ENCODE measurements at regions not wholly inside any gene's neighbourhood (a gene's known extent, or its start where the extent isn't known, plus 50 kb on each side); places are given as distances from the start of the nearest gene placed in this dataset.

DNA sequence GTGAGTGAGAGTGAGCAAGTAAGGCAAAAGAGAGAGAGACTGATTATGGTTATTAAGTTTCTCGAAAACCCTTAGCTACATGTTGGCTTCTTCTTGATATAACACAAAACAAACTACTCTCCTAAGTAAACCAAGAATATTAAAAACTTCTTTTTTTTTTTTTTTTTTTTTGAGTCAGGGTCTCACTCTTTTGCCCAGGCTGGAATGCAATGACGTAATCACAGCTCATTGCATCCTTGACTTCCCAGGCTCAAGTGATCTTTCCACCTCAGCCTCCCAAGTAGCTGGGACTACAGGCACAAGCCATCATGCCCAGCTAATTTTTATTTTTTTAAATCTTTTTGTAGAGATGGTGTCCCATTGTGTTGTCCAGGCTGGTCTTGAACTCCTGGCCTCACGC is 102.2 kb upstream of the IL6 start:
- no peak for DNase-seq (ENCODE audit: low read depth in 3 of 3)

- DNase-seq (ENCODE audit: low read depth in 3 of 3) = no peak
Measured at GRCh38 chr7:22622116-22622785, 104.7 kb upstream of the IL6 start.

GRCh38 chr7:22618528-22618927 is 108.5 kb upstream of the IL6 start:
- no peak for DNase-seq (ENCODE audit: low read depth in 3 of 3)

DNA sequence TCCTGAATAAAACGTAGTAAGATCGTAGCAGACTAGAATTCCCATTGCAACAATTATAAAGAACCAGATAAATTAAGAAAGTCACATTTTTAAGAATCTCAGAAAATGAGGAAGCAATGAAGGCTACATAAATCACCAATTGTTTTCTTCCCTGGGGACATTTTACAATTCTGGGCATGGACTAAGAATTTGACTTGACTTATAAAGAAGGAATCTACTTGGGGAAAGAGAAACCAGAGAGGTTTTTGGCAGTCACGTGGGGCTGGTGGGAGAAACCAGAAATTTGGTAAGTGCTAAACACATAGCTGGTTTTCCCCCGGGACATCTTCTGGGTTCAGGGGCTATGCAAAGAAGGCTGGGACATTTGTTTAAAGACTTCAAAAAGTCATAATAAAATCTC is 109.8 kb upstream of the IL6 start:
- DNase-seq (ENCODE audit: low read depth in 3 of 3) = no peak

DNA sequence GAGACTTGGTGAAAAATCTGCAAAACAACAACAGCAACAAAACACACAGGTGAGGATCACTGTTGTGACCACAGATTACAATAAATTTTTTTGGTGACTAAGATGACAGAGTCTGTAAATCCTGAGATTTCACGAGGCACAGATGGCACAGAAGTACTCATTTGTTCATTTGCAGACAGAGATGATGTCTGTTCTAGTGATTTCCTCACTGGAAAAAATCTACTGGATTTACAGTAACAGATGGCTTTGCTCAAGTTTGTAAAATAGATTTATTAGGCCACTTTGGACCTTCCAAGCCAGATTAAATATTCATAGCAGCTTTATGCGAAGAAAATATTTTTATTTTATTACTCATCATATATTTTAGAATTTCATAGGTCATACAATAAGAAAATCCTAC is 113.5 kb upstream of the IL6 start:
- DNase-seq (ENCODE audit: low read depth in 3 of 3) = no peak

- DNase-seq (ENCODE audit: low read depth in 3 of 3) = no peak
Measured at GRCh38 chr7:22612776-22613175, 112.8 kb upstream of the STEAP1B start.

- DNase-seq (ENCODE audit: low read depth in 3 of 3) = no peak
Measured at GRCh38 chr7:22611758-22612079, 111.7 kb upstream of the STEAP1B start.

GRCh38 chr7:22610951-22611757 is 111.2 kb upstream of the STEAP1B start:
- DNase-seq (ENCODE audit: low read depth in 3 of 3) = no peak

- DNase-seq (ENCODE audit: low read depth in 3 of 3) = no peak
Measured at GRCh38 chr7:22610263-22610662, 110.3 kb upstream of the STEAP1B start.

DNA sequence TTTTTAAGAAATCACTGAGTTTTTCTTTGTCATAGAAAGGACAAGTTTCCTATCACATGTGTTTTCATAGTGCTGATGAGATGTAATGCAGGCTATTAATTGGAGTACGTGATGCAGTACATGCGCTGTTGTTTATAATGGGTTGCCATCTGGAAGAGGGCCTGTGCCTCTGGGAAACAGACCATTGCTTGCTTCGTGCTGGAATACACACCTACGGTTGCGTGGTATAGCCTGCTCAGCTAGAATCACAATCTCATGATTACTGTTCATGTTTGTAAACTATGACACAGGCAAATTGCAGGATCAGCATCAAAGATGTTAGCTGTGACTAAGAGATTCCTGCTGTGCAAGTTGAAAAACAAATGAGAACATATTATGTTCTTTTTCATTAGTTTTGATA is 107.2 kb upstream of the STEAP1B start:
- no peak for DNase-seq (ENCODE audit: low read depth in 3 of 3)

DNA sequence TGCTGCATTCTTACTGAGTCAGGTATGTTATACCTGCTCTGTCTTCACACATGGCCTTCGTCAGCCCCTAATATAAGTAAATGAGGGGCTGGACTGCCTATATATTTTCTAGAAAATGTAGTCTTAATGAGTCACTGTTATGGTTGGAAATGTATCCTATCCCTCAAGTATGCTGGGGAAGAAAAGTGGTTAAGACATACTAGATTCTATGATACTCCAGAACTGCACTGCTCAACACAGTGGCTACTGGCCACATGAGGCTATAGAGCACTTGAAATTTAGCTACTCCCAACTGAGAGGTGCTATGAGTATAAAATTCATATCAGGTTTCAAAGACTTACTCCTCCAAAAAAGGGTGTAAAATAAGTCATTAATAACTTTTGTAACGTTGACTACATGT is 104.3 kb upstream of the STEAP1B start:
- DNase-seq (ENCODE audit: low read depth in 3 of 3) = no peak

- no peak for DNase-seq (ENCODE audit: low read depth in 3 of 3)
Measured at GRCh38 chr7:22601812-22602565, 102.0 kb upstream of the STEAP1B start.

GRCh38 chr7:22601408-22601807 is 101.4 kb upstream of the STEAP1B start:
- DNase-seq (ENCODE audit: low read depth in 3 of 3) = no peak

GRCh38 chr7:22601003-22601402 is 101.0 kb upstream of the STEAP1B start:
- no peak for DNase-seq (ENCODE audit: low read depth in 3 of 3)

DNA sequence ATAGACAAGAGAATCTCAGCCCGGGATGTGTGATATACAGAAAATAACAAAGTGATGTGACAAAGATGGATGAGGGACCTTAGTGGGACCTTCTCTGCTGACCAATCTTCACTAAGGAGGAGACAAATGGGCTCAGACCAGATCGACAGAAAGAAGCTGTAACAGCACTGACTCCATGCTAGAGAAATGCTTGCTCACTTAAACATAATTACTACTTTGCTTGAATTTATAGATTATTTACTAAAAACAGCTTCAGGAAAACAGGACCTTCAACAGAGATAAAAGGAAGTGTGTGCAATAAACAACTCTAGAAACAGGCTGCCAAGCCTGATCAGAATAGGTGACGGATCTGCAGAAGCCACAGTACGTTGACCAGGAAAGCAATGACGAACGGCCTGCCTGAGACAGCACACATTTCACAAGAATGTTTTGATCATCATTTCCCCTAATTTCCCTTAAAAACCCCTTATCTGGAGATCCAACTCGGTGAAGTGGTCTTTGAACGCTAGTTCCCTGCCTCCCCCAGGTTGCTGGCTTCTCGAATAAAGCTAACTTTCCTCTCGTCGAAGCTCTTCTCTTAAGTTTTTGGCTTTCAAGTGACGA is 98.4 kb upstream of the STEAP1B start:
- no peak for DNase-seq (ENCODE audit: low read depth in 3 of 3)

- DNase-seq (ENCODE audit: low read depth in 3 of 3) = no peak
Measured at GRCh38 chr7:22597844-22598243, 97.9 kb upstream of the STEAP1B start.

DNA sequence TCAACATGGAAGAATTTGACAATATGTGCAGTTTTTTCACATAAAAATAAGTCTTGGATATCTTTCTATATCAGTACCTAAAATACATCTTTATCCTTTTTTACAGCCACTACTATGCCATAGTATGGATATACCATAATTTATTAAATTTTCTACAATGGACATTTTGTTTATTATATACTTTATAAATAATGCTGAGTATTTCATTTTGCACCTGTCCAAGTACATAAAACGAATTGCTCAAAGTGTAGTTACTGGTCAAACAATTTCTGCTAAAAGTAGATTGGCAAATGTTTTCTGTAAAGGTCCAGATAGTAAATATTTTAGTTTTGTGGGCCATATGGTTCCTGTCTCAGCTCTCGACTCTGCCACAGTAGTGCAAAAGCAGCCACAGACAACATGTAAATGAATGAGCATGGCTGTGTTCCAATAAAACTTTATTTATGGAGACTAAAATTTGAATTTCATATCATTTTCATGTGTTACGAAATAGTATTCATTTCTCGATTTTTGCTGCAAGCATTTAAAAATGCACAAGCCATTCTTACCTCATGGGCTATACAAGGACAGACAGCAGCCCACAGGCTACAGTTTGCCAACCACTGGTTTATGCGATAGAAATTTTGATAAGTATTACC is 96.9 kb upstream of the STEAP1B start:
- DNase-seq (ENCODE audit: low read depth in 3 of 3) = no peak

GRCh38 chr7:22594020-22594419 is 94.0 kb upstream of the STEAP1B start:
- DNase-seq (ENCODE audit: low read depth in 3 of 3) = no peak

- no peak for DNase-seq (ENCODE audit: low read depth in 3 of 3)
Measured at GRCh38 chr7:22591271-22591670, 91.3 kb upstream of the STEAP1B start.

GRCh38 chr7:22589641-22590201 is 89.7 kb upstream of the STEAP1B start:
- no peak for DNase-seq (ENCODE audit: low read depth in 3 of 3)

DNA sequence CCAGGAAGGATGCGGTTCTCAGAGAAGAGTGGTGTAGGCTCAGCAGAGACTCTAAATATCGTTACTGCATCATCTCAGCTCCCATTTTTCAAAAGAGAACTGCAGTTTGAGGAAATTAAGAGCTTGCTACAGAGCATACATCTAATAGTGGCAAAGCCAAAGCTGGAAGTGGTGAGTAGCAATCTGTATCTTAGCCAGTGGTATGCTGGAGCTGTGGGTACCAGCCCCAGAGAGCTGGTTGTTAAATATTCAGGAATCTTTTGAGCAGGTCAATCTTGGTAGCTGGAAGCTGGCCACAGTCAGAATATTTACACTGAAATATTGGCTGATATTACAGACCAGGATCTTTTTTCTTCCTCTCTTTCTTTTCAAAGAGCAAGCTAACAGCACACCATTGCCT is 88.4 kb upstream of the STEAP1B start:
- DNase-seq (ENCODE audit: low read depth in 3 of 3) = no peak

GRCh38 chr7:22587322-22587721 is 87.3 kb upstream of the STEAP1B start:
- no peak for DNase-seq (ENCODE audit: low read depth in 3 of 3)
